Activated naive CD4-positive, alpha-beta T cell treated with anti-CD3 and anti-CD28 coated beads, Interleukin-2, amount 50 U/mL, for 24 hours (primary cell): ENCODE measurements at regions not wholly inside any gene's neighbourhood (a gene's known extent, or its start where the extent isn't known, plus 50 kb on each side); places are given as distances from the start of the nearest gene placed in this dataset.

Experiments
- H3K27ac Mint-ChIP-seq: one replicate; pipeline ENCODE4 v1.8.0; 2021; ENCODE audit warnings: mild to moderate bottlenecking, mixed read lengths
- H3K27me3 Mint-ChIP-seq: one replicate; pipeline ENCODE4 v1.8.0; 2021; ENCODE audit warnings: mixed read lengths
- H3K36me3 Mint-ChIP-seq: one replicate; pipeline ENCODE4 v1.8.0; 2021; ENCODE audit warnings: mixed read lengths
- H3K4me1 Mint-ChIP-seq: one replicate; pipeline ENCODE4 v1.8.0; 2021; ENCODE audit warnings: mixed read lengths
- H3K4me3 Mint-ChIP-seq: one replicate; pipeline ENCODE4 v1.8.0; 2021; ENCODE audit warnings: mild to moderate bottlenecking, mixed read lengths
- H3K9me3 Mint-ChIP-seq: one replicate; pipeline ENCODE4 v1.8.0; 2021; ENCODE audit warnings: mixed read lengths

GRCh38 chr3:59658866-59659265, 609.0 kb upstream of the CFAP20DC start:
- Mint-ChIP-seq H3K9me3 (no peaks in the 10 kb centered on the region), H3K27me3 (no peaks in the 10 kb centered on the region), H3K27ac (no peak overlapping the region), H3K4me3 (no peak overlapping the region), H3K36me3 (peaks cover under 1% of the 10 kb centered on the region), H3K4me1 (no peaks in the 10 kb centered on the region)

- Mint-ChIP-seq H3K27me3 (no peaks in the 10 kb centered on the region), H3K4me1 (no peaks in the 10 kb centered on the region), H3K36me3 (no peaks in the 10 kb centered on the region), H3K9me3 (no peaks in the 10 kb centered on the region), H3K27ac (no peak overlapping the region), H3K4me3 (no peak overlapping the region)
Measured at GRCh38 chr3:59658274-59658673, 608.4 kb upstream of the CFAP20DC start.

GRCh38 chr3:59655418-59656015, 605.7 kb upstream of the CFAP20DC start:
- H3K27me3 Mint-ChIP-seq, result no peaks in the 10 kb centered on the region
- H3K27ac Mint-ChIP-seq, result no peak overlapping the region
- H3K36me3 Mint-ChIP-seq, result peaks cover 2% of the 10 kb centered on the region

GRCh38 chr3:59654480-59655417, 604.9 kb upstream of the CFAP20DC start:
- no peak overlapping the region for H3K27ac Mint-ChIP-seq
- H3K36me3 Mint-ChIP-seq, result peaks cover 3% of the 10 kb centered on the region
- no peak overlapping the region for H3K4me3 Mint-ChIP-seq
- H3K4me1 Mint-ChIP-seq, result no peaks in the 10 kb centered on the region
- H3K9me3 Mint-ChIP-seq, result peaks cover 10% of the 10 kb centered on the region
- no peaks in the 10 kb centered on the region for H3K27me3 Mint-ChIP-seq

More at GRCh38 chr3:59655418-59656015, 605.7 kb upstream of the CFAP20DC start:
- Mint-ChIP-seq H3K4me1 (no peaks in the 10 kb centered on the region), H3K9me3 (peaks cover 2% of the 10 kb centered on the region), H3K4me3 (no peak overlapping the region)

- H3K27ac Mint-ChIP-seq, result no peak overlapping the region
- H3K4me1 Mint-ChIP-seq, result no peaks in the 10 kb centered on the region
- no peak overlapping the region for H3K4me3 Mint-ChIP-seq
- peaks cover 3% of the 10 kb centered on the region for H3K36me3 Mint-ChIP-seq
- H3K9me3 Mint-ChIP-seq, result peaks cover 14% of the 10 kb centered on the region
- H3K27me3 Mint-ChIP-seq, result no peaks in the 10 kb centered on the region
Measured at GRCh38 chr3:59654123-59654479, 604.3 kb upstream of the CFAP20DC start.

GRCh38 chr3:59653405-59654122, 603.7 kb upstream of the CFAP20DC start:
- H3K4me1 Mint-ChIP-seq, result no peaks in the 10 kb centered on the region
- H3K27ac Mint-ChIP-seq, result no peak overlapping the region

GRCh38 chr3:59644479-59645402, 594.9 kb upstream of the CFAP20DC start:
- no peak overlapping the region for H3K4me3 Mint-ChIP-seq
- H3K27ac Mint-ChIP-seq, result no peak overlapping the region
- no peaks in the 10 kb centered on the region for H3K36me3 Mint-ChIP-seq
- H3K27me3 Mint-ChIP-seq, result peaks cover 3% of the 10 kb centered on the region
- no peaks in the 10 kb centered on the region for H3K4me1 Mint-ChIP-seq
- peaks cover 7% of the 10 kb centered on the region for H3K9me3 Mint-ChIP-seq

More at GRCh38 chr3:59653405-59654122, 603.7 kb upstream of the CFAP20DC start:
- Mint-ChIP-seq H3K27me3 (no peaks in the 10 kb centered on the region), H3K9me3 (peaks cover 16% of the 10 kb centered on the region), H3K4me3 (no peak overlapping the region), H3K36me3 (peaks cover 3% of the 10 kb centered on the region)

- no peaks in the 10 kb centered on the region for H3K9me3 Mint-ChIP-seq
- H3K4me3 Mint-ChIP-seq, result no peak overlapping the region
- no peaks in the 10 kb centered on the region for H3K36me3 Mint-ChIP-seq
- no peak overlapping the region for H3K27ac Mint-ChIP-seq
- peaks cover 3% of the 10 kb centered on the region for H3K27me3 Mint-ChIP-seq
- H3K4me1 Mint-ChIP-seq, result no peaks in the 10 kb centered on the region
Measured at GRCh38 chr3:59641169-59641899, 591.5 kb upstream of the CFAP20DC start.

GRCh38 chr3:59632760-59633573, 583.1 kb upstream of the CFAP20DC start:
- Mint-ChIP-seq H3K27ac (no peak overlapping the region), H3K4me1 (no peaks in the 10 kb centered on the region), H3K36me3 (no peaks in the 10 kb centered on the region), H3K27me3 (no peaks in the 10 kb centered on the region), H3K9me3 (no peaks in the 10 kb centered on the region), H3K4me3 (no peak overlapping the region)

- Mint-ChIP-seq H3K36me3 (no peaks in the 10 kb centered on the region), H3K9me3 (no peaks in the 10 kb centered on the region), H3K27me3 (no peaks in the 10 kb centered on the region), H3K4me3 (no peak overlapping the region), H3K27ac (no peak overlapping the region), H3K4me1 (no peaks in the 10 kb centered on the region)
Measured at GRCh38 chr3:59631482-59631881, 581.7 kb upstream of the CFAP20DC start.

- no peak overlapping the region for H3K4me3 Mint-ChIP-seq
- no peak overlapping the region for H3K27ac Mint-ChIP-seq
- no peaks in the 10 kb centered on the region for H3K4me1 Mint-ChIP-seq
- H3K27me3 Mint-ChIP-seq, result no peaks in the 10 kb centered on the region
- H3K36me3 Mint-ChIP-seq, result peaks cover 2% of the 10 kb centered on the region
- peaks cover 11% of the 10 kb centered on the region for H3K9me3 Mint-ChIP-seq
Measured at GRCh38 chr3:59621037-59621436, 571.2 kb upstream of the CFAP20DC start.

- peaks cover 11% of the 10 kb centered on the region for H3K9me3 Mint-ChIP-seq
- no peaks in the 10 kb centered on the region for H3K4me1 Mint-ChIP-seq
Measured at GRCh38 chr3:59620325-59620724, 570.5 kb upstream of the CFAP20DC start.

GRCh38 chr3:59612444-59612715, 562.6 kb upstream of the CFAP20DC start:
- Mint-ChIP-seq H3K36me3 (peaks cover 4% of the 10 kb centered on the region), H3K4me3 (no peak overlapping the region), H3K9me3 (peaks cover 6% of the 10 kb centered on the region), H3K27ac (no peak overlapping the region), H3K27me3 (no peaks in the 10 kb centered on the region), H3K4me1 (no peaks in the 10 kb centered on the region)

More at GRCh38 chr3:59620325-59620724, 570.5 kb upstream of the CFAP20DC start:
- Mint-ChIP-seq H3K36me3 (peaks cover 2% of the 10 kb centered on the region), H3K27me3 (no peaks in the 10 kb centered on the region), H3K4me3 (no peak overlapping the region), H3K27ac (no peak overlapping the region)
